Lower leg skin (tissue), 4 donors: ENCODE measurements at regions not wholly inside any gene's neighbourhood (a gene's known extent, or its start where the extent isn't known, plus 50 kb on each side); places are given as distances from the start of the nearest gene placed in this dataset.

Source experiments
- DNase-seq, 2 donors: peaks; one replicate each; pipeline ENCODE4 v3.0.0-alpha.2; 2019; ENCODE audit warnings: low spot score in 2 of 2
- H3K4me3 ChIP-seq: fragments of 200-600 bp; sonication (generic); 2 replicates; pipeline ENCODE4 v1.5.1; 2017; ENCODE audit warnings: mild to moderate bottlenecking, low read depth; ENCODE audit not compliant: poor library complexity, severe bottlenecking
- POLR2A ChIP-seq, 2 donors: fragments of 450-650 bp; IDR thresholded peaks; one replicate each; pipeline ENCODE4 v1.6.1; 2016 to 2017; ENCODE audit warnings: antibody characterized with exemption in 2 of 2, mild to moderate bottlenecking in 1 of 2, moderate library complexity in 1 of 2
- WGBS, 2 donors: methylation state at CpG; one replicate each; pipeline ENCODE4 v1.1.5; 2018; 5-methylcytosine and 5-hydroxymethylcytosine counted together
- intact Hi-C: fragments of 100-400 bp; cut with DNase I; formaldehyde crosslinking; loops from one replicate; pipeline ENCODE4 v1.15.0; 2023; ENCODE audit warnings: low total_unique reads
- TF ChIP-seq, protein P1 (sequence below), 3 donors: fragments of 450-650 bp; IDR thresholded peaks; one replicate each; pipeline ENCODE4 v1.5.1; 2016; ENCODE audit warnings: antibody characterized with exemption in 3 of 3, mild to moderate bottlenecking in 3 of 3, moderate library complexity in 2 of 3

DNA sequence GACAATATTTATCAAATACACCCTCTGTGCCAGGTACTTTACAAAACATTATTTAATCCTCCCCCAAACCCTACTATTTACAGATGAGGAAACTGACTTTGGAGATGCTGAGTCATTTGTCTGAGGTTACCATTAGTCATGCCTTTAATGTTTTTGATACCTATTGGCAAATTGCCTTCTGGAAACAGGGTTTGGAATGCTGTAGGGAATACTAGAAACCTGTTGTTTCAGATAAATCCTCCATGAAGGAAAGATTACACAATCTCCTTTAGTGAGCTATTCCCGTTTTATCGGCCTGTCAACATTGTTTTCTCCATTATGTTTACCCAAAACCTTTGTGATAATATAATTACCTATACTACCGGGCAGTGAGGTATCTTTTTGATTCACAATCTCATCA is 93.6 kb upstream of the ADGRF1 start:
- H3K4me3 ChIP-seq = no peak overlapping the region
- 46 to 62% methylated on average over 3 of the region's 3 CpGs for WGBS, 2 donors
- DNase-seq = no peak
- TF ChIP-seq POLR2A (IDR thresholded peaks at IDR 0.05) = no peak
- TF ChIP-seq, protein P1, sequence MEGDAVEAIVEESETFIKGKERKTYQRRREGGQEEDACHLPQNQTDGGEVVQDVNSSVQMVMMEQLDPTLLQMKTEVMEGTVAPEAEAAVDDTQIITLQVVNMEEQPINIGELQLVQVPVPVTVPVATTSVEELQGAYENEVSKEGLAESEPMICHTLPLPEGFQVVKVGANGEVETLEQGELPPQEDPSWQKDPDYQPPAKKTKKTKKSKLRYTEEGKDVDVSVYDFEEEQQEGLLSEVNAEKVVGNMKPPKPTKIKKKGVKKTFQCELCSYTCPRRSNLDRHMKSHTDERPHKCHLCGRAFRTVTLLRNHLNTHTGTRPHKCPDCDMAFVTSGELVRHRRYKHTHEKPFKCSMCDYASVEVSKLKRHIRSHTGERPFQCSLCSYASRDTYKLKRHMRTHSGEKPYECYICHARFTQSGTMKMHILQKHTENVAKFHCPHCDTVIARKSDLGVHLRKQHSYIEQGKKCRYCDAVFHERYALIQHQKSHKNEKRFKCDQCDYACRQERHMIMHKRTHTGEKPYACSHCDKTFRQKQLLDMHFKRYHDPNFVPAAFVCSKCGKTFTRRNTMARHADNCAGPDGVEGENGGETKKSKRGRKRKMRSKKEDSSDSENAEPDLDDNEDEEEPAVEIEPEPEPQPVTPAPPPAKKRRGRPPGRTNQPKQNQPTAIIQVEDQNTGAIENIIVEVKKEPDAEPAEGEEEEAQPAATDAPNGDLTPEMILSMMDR (IDR thresholded peaks at IDR 0.05) = no peak
- intact Hi-C loops = no loop called here

DNA sequence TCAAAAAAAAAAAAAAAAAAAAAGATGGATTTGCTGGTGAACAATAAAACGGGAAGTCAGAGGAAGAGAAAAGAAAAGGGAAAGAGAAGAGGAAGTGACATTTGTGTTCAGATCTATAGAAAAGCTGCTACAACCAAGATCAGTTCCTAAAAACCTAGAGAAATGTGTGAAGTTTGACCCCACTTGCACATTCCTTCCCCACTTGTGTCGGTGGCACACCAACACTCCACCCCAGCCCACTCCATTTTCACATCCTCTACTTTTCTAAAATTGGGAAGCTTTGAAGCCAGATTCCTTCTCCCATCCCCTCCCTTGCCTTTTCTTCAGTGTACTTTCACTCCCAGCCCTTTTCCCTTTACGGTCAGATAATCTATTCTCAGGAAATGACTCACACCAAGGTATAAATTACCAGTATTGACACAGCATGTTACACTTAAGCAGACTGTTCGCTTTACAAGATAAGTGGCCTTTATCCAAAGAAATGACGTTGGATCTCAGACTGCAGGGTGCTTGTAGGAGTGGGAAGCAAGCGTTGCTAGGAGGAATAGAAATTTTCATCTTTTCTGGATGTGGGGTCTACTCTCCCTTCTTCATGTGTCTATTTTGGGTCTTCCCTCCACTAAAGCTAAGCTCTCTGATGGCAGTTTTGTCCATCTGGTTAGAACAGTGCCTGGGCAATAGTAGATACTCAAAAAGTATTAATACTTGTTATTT is 92.5 kb upstream of the ADGRF1 start:
- no peak for TF ChIP-seq POLR2A (IDR thresholded peaks at IDR 0.05)
- TF ChIP-seq, protein P1 (IDR thresholded peaks at IDR 0.05) = no peak
- no peak overlapping the region for H3K4me3 ChIP-seq
- intact Hi-C loops = no loop called here
- no peak for DNase-seq
- WGBS, 2 donors = 10 to 19% methylated on average over 6 of the region's 6 CpGs

DNA sequence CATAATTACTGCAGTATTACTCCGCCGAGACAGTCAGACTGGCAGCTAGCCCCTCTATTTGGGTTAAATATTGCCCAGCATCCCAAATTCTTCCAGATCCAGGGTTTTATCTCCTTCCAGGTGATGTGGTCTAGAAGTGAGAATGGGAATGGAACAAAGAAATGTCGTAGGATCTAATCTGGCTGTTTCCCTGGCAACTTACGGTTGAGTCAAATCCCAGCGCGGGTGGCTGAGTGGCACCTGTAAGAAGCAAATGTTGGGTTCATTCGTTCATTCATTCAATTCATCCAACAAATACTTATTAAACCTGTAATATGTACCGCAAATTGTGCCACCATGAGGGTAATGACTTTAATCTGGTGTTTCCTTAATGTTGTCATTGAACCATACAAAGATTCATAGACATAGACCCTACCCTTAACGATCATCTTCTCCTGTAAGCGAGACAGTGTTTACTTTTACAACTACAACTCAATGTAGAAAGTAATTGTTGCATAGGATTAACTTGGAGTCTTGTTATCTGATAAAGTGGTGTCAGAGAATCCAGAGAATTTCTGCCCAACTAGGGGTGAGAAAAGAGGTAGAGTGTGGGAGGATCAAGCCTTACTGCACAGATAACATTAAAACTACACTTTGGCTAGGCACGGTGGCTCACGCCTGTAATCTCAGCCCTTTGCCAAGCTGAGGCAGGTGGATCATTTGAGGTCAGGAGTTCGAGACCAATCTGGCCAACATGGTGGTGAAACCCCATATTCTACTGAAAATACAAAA is 91.3 kb upstream of the ADGRF1 start:
- TF ChIP-seq, protein P1 (IDR thresholded peaks at IDR 0.05) = no peak
- no peak for TF ChIP-seq POLR2A (IDR thresholded peaks at IDR 0.05)
- intact Hi-C loops = no loop called here
- no peak for DNase-seq
- H3K4me3 ChIP-seq = no peak overlapping the region
- 94 to 95% methylated on average over 13 of the region's 13 CpGs for whole genome bisulfite sequencing, 2 donors

DNA sequence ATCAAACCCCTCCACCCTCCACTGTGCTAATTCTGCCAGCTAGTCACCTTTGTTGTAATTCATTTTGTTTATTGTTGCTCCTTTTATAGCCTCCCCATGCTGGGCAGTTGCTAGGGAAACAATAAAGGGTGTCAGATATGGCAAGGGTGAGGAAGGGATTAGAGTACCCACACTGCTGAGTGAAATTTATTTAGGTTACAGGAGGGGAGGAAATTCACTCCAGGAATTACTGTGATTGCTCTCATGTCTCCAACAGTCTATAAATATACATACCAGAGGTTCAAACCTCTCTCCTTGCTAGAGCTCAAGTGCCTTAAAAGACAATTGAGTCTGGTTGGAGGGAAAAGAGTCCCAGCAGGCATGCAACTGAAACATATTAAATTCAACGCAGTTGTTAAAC is 90.6 kb upstream of the ADGRF1 start:
- H3K4me3 ChIP-seq = no peak overlapping the region
- TF ChIP-seq, protein P1 (IDR thresholded peaks at IDR 0.05) = no peak
- TF ChIP-seq POLR2A (IDR thresholded peaks at IDR 0.05) = no peak
- intact Hi-C loops = no loop called here
- no peak for DNase-seq
- WGBS, 2 donors = 69 to 80% methylated on average over 1 of the region's 1 CpG

DNA sequence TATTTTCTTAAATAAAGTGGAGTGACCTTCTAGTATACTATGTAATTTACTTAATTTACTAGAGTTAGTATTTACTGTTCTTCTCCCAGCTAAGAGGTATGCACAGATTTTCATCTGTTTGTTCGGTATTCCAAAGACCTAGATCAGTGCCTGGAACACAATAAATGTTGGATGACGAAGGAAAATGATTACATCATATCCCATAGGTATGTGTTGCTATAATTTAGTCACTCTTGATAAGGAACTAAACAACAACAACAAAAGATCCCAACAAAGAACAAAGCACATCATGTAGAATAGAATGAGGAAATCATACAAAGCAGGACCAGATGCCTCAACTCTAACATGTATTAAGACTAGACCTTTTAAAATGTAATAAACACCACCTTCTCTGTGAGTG is 89.6 kb upstream of the ADGRF1 start:
- TF ChIP-seq, protein P1 (IDR thresholded peaks at IDR 0.05) = no peak
- TF ChIP-seq POLR2A (IDR thresholded peaks at IDR 0.05) = no peak
- WGBS, 2 donors = 84 to 86% methylated on average over 2 of the region's 2 CpGs
- intact Hi-C loops = no loop called here
- DNase-seq = no peak
- no peak overlapping the region for H3K4me3 ChIP-seq
